HEK293 (cell line): ENCODE measurements at regions not wholly inside any gene's neighbourhood (a gene's known extent, or its start where the extent isn't known, plus 50 kb on each side); places are given as distances from the start of the nearest gene placed in this dataset.

Experiments
- CTCF ChIA-PET: fragments of 350-600 bp; formaldehyde crosslinking; extraction: SDS; loops from one replicate; lab custom pipeline; 2021; ENCODE audit warnings: antibody characterized with exemption; lab: Yijun Ruan, JAX
- POLR2A ChIA-PET: fragments of 300-600 bp; formaldehyde crosslinking; extraction: SDS; loops from one replicate; lab custom pipeline; 2020; ENCODE audit warnings: antibody characterized with exemption, inconsistent platforms; lab: Yijun Ruan, JAX
- H3K27ac ChIP-seq: fragments of 200-500 bp; sonication (Bioruptor generic); 2 replicates; pipeline ENCODE4 v1.5.1; 2014; ENCODE audit warnings: low read depth, low read length, control low read depth, inconsistent platforms; ENCODE audit errors: extremely low read depth
- H3K36me3 ChIP-seq, 2 experiments: fragments of 200-500 bp in 1 of 2; sonication (Bioruptor generic) in 1 of 2; 1 replicate in 1 of 2; 2 replicates in 1 of 2; pipeline ENCODE4 v1.5.1; 2014 to 2017; ENCODE audit warnings: inconsistent platforms in 2 of 2, low read length in 2 of 2; ENCODE audit not compliant: control insufficient read depth in 2 of 2, insufficient read depth in 1 of 2
- H3K4me1 ChIP-seq: fragments of 200-500 bp; sonication (Bioruptor generic); 2 replicates; pipeline ENCODE4 v1.5.1; 2014; ENCODE audit warnings: mild to moderate bottlenecking, low read length, inconsistent platforms; ENCODE audit not compliant: control insufficient read depth, insufficient read depth
- H3K4me3 ChIP-seq: 2 replicates; pipeline ENCODE4 v1.5.1; 2011; ENCODE audit warnings: low read depth, mild to moderate bottlenecking, control low read depth, low read length, moderate library complexity
- H3K9me3 ChIP-seq: fragments of 200-500 bp; sonication (Bioruptor generic); 2 replicates; pipeline ENCODE4 v1.5.1; 2014; ENCODE audit warnings: low read depth, low read length, inconsistent platforms; ENCODE audit not compliant: control insufficient read depth, insufficient read depth
- BCL11A ChIP-seq: fragments of 450-650 bp; formaldehyde crosslinking; IDR thresholded peaks from 2 replicates; pipeline ENCODE4 v1.5.1; 2016; ENCODE audit warnings: low read depth, missing biosample characterization, missing genetic modification characterization
- BCL11B ChIP-seq: fragments of 450-650 bp; formaldehyde crosslinking; IDR thresholded peaks from 2 replicates; pipeline ENCODE4 v1.5.1; 2016; ENCODE audit warnings: low read depth, missing biosample characterization, missing genetic modification characterization
- RBAK ChIP-seq: fragments of 450-650 bp; formaldehyde crosslinking; IDR thresholded peaks from 2 replicates; pipeline ENCODE4 v1.5.1; 2016; ENCODE audit warnings: missing biosample characterization, missing genetic modification characterization
- SETDB1 ChIP-seq: IDR thresholded peaks from one replicate; pipeline ENCODE4 v1.6.1; 2017; ENCODE audit warnings: mild to moderate bottlenecking, low read length, moderate library complexity, mixed read lengths; ENCODE audit not compliant: insufficient read length
- ZBTB1 ChIP-seq: fragments of 450-650 bp; formaldehyde crosslinking; IDR thresholded peaks from 2 replicates; pipeline ENCODE4 v1.5.1; 2016; ENCODE audit warnings: missing biosample characterization, missing genetic modification characterization
- ZNF112 ChIP-seq: fragments of 450-650 bp; formaldehyde crosslinking; IDR thresholded peaks from 2 replicates; pipeline ENCODE4 v1.5.0; 2017; ENCODE audit warnings: missing biosample characterization, missing genetic modification characterization
- ZNF114 ChIP-seq: fragments of 450-650 bp; formaldehyde crosslinking; IDR thresholded peaks from 2 replicates; pipeline ENCODE4 v1.5.0; 2017; ENCODE audit warnings: missing biosample characterization, missing genetic modification characterization
- ZNF221 ChIP-seq: fragments of 450-650 bp; formaldehyde crosslinking; IDR thresholded peaks from 2 replicates; pipeline ENCODE4 v1.5.1; 2017; ENCODE audit warnings: missing biosample characterization, missing genetic modification characterization, borderline replicate concordance
- ZNF433 ChIP-seq: fragments of 450-650 bp; formaldehyde crosslinking; IDR thresholded peaks from 2 replicates; pipeline ENCODE4 v1.5.1; 2016; ENCODE audit warnings: missing biosample characterization, missing genetic modification characterization, low read depth
- ZNF521 ChIP-seq: fragments of 450-650 bp; formaldehyde crosslinking; IDR thresholded peaks from 2 replicates; pipeline ENCODE4 v1.5.1; 2017; ENCODE audit warnings: missing biosample characterization, mild to moderate bottlenecking, missing genetic modification characterization
- ZNF544 ChIP-seq: fragments of 450-650 bp; formaldehyde crosslinking; IDR thresholded peaks from 2 replicates; pipeline ENCODE4 v1.5.0; 2017; ENCODE audit warnings: missing biosample characterization, missing genetic modification characterization
- ZNF610 ChIP-seq: fragments of 450-650 bp; formaldehyde crosslinking; IDR thresholded peaks from 2 replicates; pipeline ENCODE4 v1.5.1; 2016; ENCODE audit warnings: missing biosample characterization, missing genetic modification characterization, borderline replicate concordance
- ZNF707 ChIP-seq: fragments of 450-650 bp; formaldehyde crosslinking; IDR thresholded peaks from 2 replicates; pipeline ENCODE4 v1.5.1; 2016; ENCODE audit warnings: missing biosample characterization, missing genetic modification characterization
- ZSCAN16 ChIP-seq: fragments of 450-650 bp; formaldehyde crosslinking; IDR thresholded peaks from 2 replicates; pipeline ENCODE4 v1.5.1; 2016; ENCODE audit warnings: missing biosample characterization, missing genetic modification characterization
- ZSCAN30 ChIP-seq: fragments of 450-650 bp; IDR thresholded peaks from 2 replicates; pipeline ENCODE4 v1.5.1; 2018; ENCODE audit warnings: missing biosample characterization, mild to moderate bottlenecking, missing genetic modification characterization, moderate library complexity
- TF ChIP-seq, protein P1 (sequence below): fragments of 450-650 bp; formaldehyde crosslinking; IDR thresholded peaks from 2 replicates; pipeline ENCODE4 v1.5.1; 2016; ENCODE audit warnings: missing biosample characterization, missing genetic modification characterization, low read depth
- TF ChIP-seq, protein P2 (sequence below): fragments of 450-650 bp; formaldehyde crosslinking; IDR thresholded peaks from 2 replicates; pipeline ENCODE4 v1.5.0; 2017; ENCODE audit warnings: missing biosample characterization, missing genetic modification characterization, borderline replicate concordance
- TF ChIP-seq, protein P3 (sequence below): fragments of 450-650 bp; formaldehyde crosslinking; IDR thresholded peaks from 2 replicates; pipeline ENCODE4; 2016; ENCODE audit warnings: missing biosample characterization, missing genetic modification characterization
- TF ChIP-seq, protein P4 (sequence below): sonication (generic); formaldehyde crosslinking; IDR thresholded peaks from 2 replicates; pipeline ENCODE4 v1.8.1; 2022; ENCODE audit warnings: mild to moderate bottlenecking, moderate library complexity, missing genetic modification reagents
- TF ChIP-seq, protein P5 (sequence below): fragments of 450-650 bp; formaldehyde crosslinking; IDR thresholded peaks from 2 replicates; pipeline ENCODE4 v1.5.1; 2016; ENCODE audit warnings: missing biosample characterization, missing genetic modification characterization

DNA sequence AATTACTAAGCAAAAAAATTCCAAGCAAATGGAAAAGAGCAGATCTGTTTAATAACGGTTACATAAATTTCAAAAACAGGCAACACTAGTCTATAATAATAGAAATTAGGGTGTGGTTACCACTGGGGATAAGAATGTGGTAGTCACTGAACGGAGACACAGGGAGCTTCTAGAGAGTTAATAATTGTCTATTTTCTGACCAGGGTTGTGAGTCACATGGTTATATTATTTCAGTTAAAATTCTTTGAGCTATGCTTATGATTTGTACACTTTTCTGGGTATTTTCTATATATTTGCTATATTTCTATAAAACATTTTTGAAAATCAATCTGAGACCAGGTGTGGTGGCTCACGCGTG is 433.9 kb upstream of the MAF start (continued):
- TF ChIP-seq, protein P1, sequence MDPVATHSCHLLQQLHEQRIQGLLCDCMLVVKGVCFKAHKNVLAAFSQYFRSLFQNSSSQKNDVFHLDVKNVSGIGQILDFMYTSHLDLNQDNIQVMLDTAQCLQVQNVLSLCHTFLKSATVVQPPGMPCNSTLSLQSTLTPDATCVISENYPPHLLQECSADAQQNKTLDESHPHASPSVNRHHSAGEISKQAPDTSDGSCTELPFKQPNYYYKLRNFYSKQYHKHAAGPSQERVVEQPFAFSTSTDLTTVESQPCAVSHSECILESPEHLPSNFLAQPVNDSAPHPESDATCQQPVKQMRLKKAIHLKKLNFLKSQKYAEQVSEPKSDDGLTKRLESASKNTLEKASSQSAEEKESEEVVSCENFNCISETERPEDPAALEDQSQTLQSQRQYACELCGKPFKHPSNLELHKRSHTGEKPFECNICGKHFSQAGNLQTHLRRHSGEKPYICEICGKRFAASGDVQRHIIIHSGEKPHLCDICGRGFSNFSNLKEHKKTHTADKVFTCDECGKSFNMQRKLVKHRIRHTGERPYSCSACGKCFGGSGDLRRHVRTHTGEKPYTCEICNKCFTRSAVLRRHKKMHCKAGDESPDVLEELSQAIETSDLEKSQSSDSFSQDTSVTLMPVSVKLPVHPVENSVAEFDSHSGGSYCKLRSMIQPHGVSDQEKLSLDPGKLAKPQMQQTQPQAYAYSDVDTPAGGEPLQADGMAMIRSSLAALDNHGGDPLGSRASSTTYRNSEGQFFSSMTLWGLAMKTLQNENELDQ (tag by site-specific recombination) = no peak
- no peak for TF ChIP-seq ZSCAN16

DNA sequence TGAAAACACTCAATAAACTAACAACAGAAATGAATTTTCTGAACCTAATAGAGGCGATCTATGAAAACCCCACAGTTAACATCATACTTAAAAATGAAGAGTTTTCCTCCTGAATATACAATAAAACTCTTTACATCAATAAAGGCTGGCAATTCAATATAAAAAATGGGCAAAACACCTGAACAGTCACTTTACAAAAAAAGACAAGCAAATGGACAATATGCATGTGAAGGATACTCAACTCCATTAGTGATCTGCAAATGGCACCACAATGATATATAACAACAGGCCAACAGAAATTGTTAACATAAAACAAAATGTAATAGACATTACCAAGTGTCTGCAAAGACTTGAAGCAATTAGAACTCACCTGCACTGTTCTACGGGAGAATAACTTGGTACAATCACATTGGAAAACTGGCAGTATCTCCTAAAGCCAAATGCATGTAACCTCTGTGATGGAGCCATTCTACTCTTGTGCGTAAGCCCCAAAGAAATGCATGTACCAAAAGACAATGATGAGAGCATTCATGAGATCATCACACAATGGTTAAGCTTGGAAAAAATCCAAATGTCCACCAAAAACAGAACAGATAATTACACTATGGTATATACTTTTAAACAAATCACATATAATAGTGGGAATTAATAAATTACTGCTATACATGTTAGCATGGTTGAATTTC is 433.4 kb upstream of the MAF start:
- peak; percentile 57 for TF ChIP-seq SETDB1
- no peak for TF ChIP-seq ZNF610 (tag by site-specific recombination)
- H3K27ac ChIP-seq = no peak overlapping the region

DNA sequence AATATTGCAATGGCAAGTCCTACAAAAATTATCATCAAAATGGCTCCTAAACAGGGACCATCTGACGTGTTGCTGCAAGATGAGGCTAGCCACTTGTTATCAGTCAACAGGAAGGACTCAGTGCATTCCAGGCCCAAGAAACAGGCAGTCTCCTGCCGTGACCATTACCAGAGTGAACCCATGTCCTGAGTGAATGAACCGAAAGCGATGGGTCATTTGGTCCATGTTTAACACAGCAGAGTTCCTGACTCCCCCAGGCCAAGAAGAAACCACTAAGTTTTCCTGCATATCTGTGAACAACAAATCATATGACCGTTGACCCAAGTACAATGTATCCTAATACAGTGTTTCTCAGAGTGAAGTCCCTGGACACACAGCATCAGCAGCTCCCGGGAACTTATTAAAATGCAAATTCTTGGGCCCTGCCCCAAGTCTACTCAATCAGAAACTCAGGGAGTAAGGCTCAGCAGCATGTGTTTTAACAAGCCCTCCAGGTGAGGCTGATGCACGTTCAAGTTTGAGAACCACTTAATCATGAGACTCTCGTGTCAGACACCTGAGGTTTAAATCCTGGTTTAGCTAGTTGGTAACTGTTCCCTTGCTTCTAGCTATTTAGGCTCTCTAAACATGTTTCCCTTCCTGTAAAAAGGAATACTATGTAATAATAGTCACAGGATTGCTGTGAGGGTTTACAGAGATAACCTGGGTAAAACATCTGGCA is 429.4 kb upstream of the MAF start:
- POLR2A ChIA-PET = no interaction called here
- no peak overlapping the region for H3K27ac ChIP-seq
- TF ChIP-seq ZNF433 (tag by site-specific recombination) (no peak), ZNF221 (tag by site-specific recombination) (no peak), ZNF544 (tag by site-specific recombination) (no peak), ZBTB1 (tag by site-specific recombination) (no peak), ZNF114 (tag by site-specific recombination) (no peak), ZNF112 (tag by site-specific recombination) (no peak), RBAK (tag by site-specific recombination) (no peak)
- TF ChIP-seq, all 188 proteins: peak for 0
- Histone ChIP-seq H3K36me3 (no peaks in the 10 kb centered on the region), H3K4me1 (no peaks in the 10 kb centered on the region; the same call in 1 of the 2 replicates), H3K4me3 (no peak overlapping the region), H3K9me3 (no peaks in the 10 kb centered on the region)
- CTCF ChIA-PET = interaction anchor here (0.7 kb wide), 1 partner anchor 453 kb away, joined by 3 read pairs; no protein-coding TSS in a partner anchor

More for the DNA sequence above, 433.4 kb upstream of the MAF start:
- POLR2A ChIA-PET = no interaction called here
- H3K4me1 ChIP-seq = no peaks in the 10 kb centered on the region
- H3K4me3 ChIP-seq = no peak overlapping the region
- H3K9me3 ChIP-seq = no peaks in the 10 kb centered on the region
- no peaks in the 10 kb centered on the region for H3K36me3 ChIP-seq
- CTCF ChIA-PET = interaction anchor here (0.7 kb wide), 1 partner anchor 649 kb away, joined by 3 read pairs; no protein-coding TSS in a partner anchor

DNA sequence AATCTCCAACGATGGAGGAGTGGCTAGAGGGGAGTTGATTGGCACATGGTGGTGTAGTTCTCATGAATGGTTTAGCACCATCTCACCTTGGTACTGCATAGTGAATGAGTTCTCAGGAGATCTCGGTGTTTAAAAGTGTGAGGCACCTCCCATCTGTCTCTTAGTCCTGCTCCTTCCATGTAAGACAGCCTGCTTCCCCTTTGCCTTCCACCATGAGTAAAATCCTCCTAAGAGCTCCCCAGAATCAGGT is 428.8 kb upstream of the MAF start:
- Histone ChIP-seq H3K4me1 (no peaks in the 10 kb centered on the region; the same call in 1 of the 2 replicates), H3K36me3 (no peaks in the 10 kb centered on the region), H3K4me3 (no peak overlapping the region), H3K27ac (no peak overlapping the region), H3K9me3 (no peaks in the 10 kb centered on the region)
- CTCF ChIA-PET = no interaction called here
- POLR2A ChIA-PET = no interaction called here
- TF ChIP-seq, protein P2, sequence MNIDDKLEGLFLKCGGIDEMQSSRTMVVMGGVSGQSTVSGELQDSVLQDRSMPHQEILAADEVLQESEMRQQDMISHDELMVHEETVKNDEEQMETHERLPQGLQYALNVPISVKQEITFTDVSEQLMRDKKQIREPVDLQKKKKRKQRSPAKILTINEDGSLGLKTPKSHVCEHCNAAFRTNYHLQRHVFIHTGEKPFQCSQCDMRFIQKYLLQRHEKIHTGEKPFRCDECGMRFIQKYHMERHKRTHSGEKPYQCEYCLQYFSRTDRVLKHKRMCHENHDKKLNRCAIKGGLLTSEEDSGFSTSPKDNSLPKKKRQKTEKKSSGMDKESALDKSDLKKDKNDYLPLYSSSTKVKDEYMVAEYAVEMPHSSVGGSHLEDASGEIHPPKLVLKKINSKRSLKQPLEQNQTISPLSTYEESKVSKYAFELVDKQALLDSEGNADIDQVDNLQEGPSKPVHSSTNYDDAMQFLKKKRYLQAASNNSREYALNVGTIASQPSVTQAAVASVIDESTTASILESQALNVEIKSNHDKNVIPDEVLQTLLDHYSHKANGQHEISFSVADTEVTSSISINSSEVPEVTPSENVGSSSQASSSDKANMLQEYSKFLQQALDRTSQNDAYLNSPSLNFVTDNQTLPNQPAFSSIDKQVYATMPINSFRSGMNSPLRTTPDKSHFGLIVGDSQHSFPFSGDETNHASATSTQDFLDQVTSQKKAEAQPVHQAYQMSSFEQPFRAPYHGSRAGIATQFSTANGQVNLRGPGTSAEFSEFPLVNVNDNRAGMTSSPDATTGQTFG (tag by site-specific recombination) = no peak
- TF ChIP-seq BCL11A (tag by site-specific recombination) (no peak), ZNF521 (no peak), BCL11B (tag by site-specific recombination) (no peak), ZNF707 (tag by site-specific recombination) (no peak), ZSCAN30 (tag by site-specific recombination) (no peak)
- TF ChIP-seq, protein P3, sequence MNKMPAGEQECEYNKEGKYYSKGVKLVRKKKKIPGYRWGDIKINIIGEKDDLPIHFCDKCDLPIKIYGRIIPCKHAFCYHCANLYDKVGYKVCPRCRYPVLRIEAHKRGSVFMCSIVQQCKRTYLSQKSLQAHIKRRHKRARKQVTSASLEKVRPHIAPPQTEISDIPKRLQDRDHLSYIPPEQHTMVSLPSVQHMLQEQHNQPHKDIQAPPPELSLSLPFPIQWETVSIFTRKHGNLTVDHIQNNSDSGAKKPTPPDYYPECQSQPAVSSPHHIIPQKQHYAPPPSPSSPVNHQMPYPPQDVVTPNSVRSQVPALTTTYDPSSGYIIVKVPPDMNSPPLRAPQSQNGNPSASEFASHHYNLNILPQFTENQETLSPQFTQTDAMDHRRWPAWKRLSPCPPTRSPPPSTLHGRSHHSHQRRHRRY (tag by site-specific recombination) = no peak
- TF ChIP-seq, protein P4, sequence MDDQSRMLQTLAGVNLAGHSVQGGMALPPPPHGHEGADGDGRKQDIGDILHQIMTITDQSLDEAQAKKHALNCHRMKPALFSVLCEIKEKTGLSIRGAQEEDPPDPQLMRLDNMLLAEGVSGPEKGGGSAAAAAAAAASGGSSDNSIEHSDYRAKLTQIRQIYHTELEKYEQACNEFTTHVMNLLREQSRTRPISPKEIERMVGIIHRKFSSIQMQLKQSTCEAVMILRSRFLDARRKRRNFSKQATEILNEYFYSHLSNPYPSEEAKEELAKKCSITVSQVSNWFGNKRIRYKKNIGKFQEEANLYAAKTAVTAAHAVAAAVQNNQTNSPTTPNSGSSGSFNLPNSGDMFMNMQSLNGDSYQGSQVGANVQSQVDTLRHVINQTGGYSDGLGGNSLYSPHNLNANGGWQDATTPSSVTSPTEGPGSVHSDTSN (CRISPR knock-in tag) = no peak
- TF ChIP-seq, protein P5, sequence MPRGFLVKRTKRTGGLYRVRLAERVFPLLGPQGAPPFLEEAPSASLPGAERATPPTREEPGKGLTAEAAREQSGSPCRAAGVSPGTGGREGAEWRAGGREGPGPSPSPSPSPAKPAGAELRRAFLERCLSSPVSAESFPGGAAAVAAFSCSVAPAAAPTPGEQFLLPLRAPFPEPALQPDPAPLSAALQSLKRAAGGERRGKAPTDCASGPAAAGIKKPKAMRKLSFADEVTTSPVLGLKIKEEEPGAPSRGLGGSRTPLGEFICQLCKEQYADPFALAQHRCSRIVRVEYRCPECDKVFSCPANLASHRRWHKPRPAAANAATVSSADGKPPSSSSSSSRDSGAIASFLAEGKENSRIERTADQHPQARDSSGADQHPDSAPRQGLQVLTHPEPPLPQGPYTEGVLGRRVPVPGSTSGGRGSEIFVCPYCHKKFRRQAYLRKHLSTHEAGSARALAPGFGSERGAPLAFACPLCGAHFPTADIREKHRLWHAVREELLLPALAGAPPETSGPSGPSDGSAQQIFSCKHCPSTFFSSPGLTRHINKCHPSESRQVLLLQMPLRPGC (tag by site-specific recombination) = no peak
